Neuronal stem cell (in vitro differentiated cells): ENCODE measurements at regions not wholly inside any gene's neighbourhood (a gene's known extent, or its start where the extent isn't known, plus 50 kb on each side); places are given as distances from the start of the nearest gene placed in this dataset.

Experiments
- DNase-seq: peaks from one replicate; pipeline ENCODE4 v3.0.0-alpha.2; 2013; ENCODE audit warnings: low spot score
- H2AFZ ChIP-seq: one replicate; pipeline ENCODE4 v1.6.1; 2013; ENCODE audit warnings: mild to moderate bottlenecking, low read length, inconsistent platforms
- H2AK5ac ChIP-seq: 2 replicates; pipeline ENCODE4 v1.6.1; 2013; ENCODE audit warnings: low read depth, mild to moderate bottlenecking, inconsistent platforms, low read length, moderate library complexity, mixed read lengths
- H2BK120ac ChIP-seq: 2 replicates; pipeline ENCODE4 v1.6.1; 2013; ENCODE audit warnings: low read depth, mild to moderate bottlenecking, inconsistent platforms, low read length, moderate library complexity, mixed read lengths
- H2BK12ac ChIP-seq: one replicate; pipeline ENCODE4 v1.6.1; 2013; ENCODE audit warnings: low read length, inconsistent platforms
- H2BK15ac ChIP-seq: 2 replicates; pipeline ENCODE4 v1.6.1; 2013; ENCODE audit warnings: mild to moderate bottlenecking, low read length, inconsistent platforms, mixed read lengths
- H2BK5ac ChIP-seq: one replicate; pipeline ENCODE4 v1.6.1; 2013; ENCODE audit warnings: inconsistent platforms, mild to moderate bottlenecking, low read length, moderate library complexity
- H3K14ac ChIP-seq: one replicate; pipeline ENCODE4 v1.6.1; 2013; ENCODE audit warnings: low read length, inconsistent platforms
- H3K18ac ChIP-seq: 2 replicates; pipeline ENCODE4 v1.6.1; 2013; ENCODE audit warnings: low read length, inconsistent platforms
- H3K23ac ChIP-seq: 2 replicates; pipeline ENCODE4 v1.6.1; 2013; ENCODE audit warnings: low read depth, mild to moderate bottlenecking, mixed read lengths, low read length, inconsistent platforms; ENCODE audit not compliant: poor library complexity
- H3K27ac ChIP-seq: replicated peaks from 3 replicates; pipeline ENCODE4 v1.5.1; 2013; ENCODE audit warnings: low read length, inconsistent platforms
- H3K27me3 ChIP-seq, 3 experiments: 2 replicates each; pipeline ENCODE4 v1.6.1; 2013; ENCODE audit warnings: low read length in 3 of 3, mild to moderate bottlenecking in 2 of 3, inconsistent platforms in 1 of 3, low read depth in 1 of 3, mixed read lengths in 1 of 3, moderate library complexity in 1 of 3; ENCODE audit not compliant: control insufficient read depth in 3 of 3, insufficient read depth in 3 of 3
- H3K36me3 ChIP-seq, 2 donors: replicated peaks in 1 of 2; 2 replicates each; pipeline ENCODE4 v1.6.1; 2013; ENCODE audit warnings: low read length in 2 of 2; ENCODE audit not compliant: control insufficient read depth in 2 of 2, insufficient read depth in 2 of 2
- H3K4ac ChIP-seq: 2 replicates; pipeline ENCODE4 v1.6.1; 2013; ENCODE audit warnings: inconsistent platforms, mild to moderate bottlenecking, low read length, moderate library complexity
- H3K4me1 ChIP-seq, 2 donors: 1 replicate in 1 of 2; 2 replicates in 1 of 2; pipeline ENCODE4 v1.6.1; 2013; ENCODE audit warnings: low read length in 2 of 2, low read depth in 1 of 2; ENCODE audit not compliant: control insufficient read depth in 2 of 2, insufficient read depth in 1 of 2
- H3K4me2 ChIP-seq: one replicate; pipeline ENCODE4 v1.6.1; 2013; ENCODE audit warnings: mild to moderate bottlenecking, low read length, inconsistent platforms; ENCODE audit not compliant: insufficient read depth, poor library complexity, severe bottlenecking
- H3K4me3 ChIP-seq, 2 donors: 2 replicates each; pipeline ENCODE4 v1.5.1; 2013; ENCODE audit warnings: low read length in 2 of 2, mild to moderate bottlenecking in 2 of 2, inconsistent platforms in 1 of 2, moderate library complexity in 1 of 2
- H3K79me1 ChIP-seq: one replicate; pipeline ENCODE4 v1.6.1; 2013; ENCODE audit warnings: low read depth, mild to moderate bottlenecking, inconsistent platforms, low read length, moderate library complexity
- H3K9ac ChIP-seq: one replicate; pipeline ENCODE4 v1.6.1; 2013; ENCODE audit warnings: mild to moderate bottlenecking, low read depth, low read length, inconsistent platforms; ENCODE audit not compliant: poor library complexity
- H3K9me3 ChIP-seq, 2 donors: replicated peaks in 1 of 2; 2 replicates each; pipeline versions ENCODE3 to v1.6.1; 2013; ENCODE audit warnings: low read length in 2 of 2, mild to moderate bottlenecking in 2 of 2, inconsistent platforms in 1 of 2, low read depth in 1 of 2, mixed read lengths in 1 of 2, moderate library complexity in 1 of 2; ENCODE audit not compliant: control insufficient read depth in 2 of 2, insufficient read depth in 1 of 2
- H4K8ac ChIP-seq: one replicate; pipeline ENCODE4 v1.6.1; 2013; ENCODE audit warnings: low read depth, mild to moderate bottlenecking, inconsistent platforms, low read length, moderate library complexity
- H4K91ac ChIP-seq: one replicate; pipeline ENCODE4 v1.6.1; 2013; ENCODE audit warnings: low read length, low read depth, mild to moderate bottlenecking, inconsistent platforms; ENCODE audit not compliant: poor library complexity
- WGBS, 2 donors: extraction: QIAGEN DNeasy Blood & Tissue Kit; methylation state at CpG; one replicate each; pipeline ENCODE4 v1.1.7; 2013; ENCODE audit warnings: missing lambda C conversion rate in 2 of 2, mixed read lengths in 1 of 2; ENCODE audit not compliant: insufficient read length in 2 of 2, insufficient replicate concordance in 1 of 2; ENCODE audit errors: extremely low coverage in 2 of 2; 5-methylcytosine and 5-hydroxymethylcytosine counted together

DNA sequence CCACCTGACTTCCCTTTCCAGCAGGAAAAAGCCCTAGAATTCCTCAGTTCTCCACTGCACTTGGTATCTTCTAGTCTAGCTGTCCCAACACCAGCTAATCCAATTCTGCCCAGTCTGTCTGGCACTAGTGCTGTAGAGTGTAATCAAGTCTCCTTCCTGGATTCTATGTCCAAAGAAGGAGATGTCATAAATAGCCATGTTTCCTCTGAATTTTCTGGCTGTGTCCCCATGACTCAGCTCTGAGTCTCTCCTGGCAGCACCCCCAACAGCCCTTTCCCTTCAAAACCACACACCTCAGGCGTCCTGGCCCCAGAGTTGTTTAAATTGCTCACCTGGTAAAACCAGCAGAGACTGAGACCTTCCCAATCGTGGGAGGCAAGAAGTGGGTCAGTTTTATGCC is 197.2 kb downstream of the GRXCR1 start:
- Histone ChIP-seq H3K36me3 (no peaks in the 10 kb centered on the region), H3K4me2 (no peak overlapping the region), H2AK5ac (no peak overlapping the region), H3K27me3 (no peaks in the 10 kb centered on the region), H2AFZ (no peak overlapping the region), H3K9ac (no peak overlapping the region), H4K91ac (no peak overlapping the region), H3K23ac (no peak overlapping the region), H3K4ac (no peak overlapping the region), H3K9me3 (no peaks in the 10 kb centered on the region), H3K18ac (no peak overlapping the region), H2BK12ac (no peak overlapping the region), H2BK120ac (no peak overlapping the region), H3K79me1 (no peaks in the 10 kb centered on the region), H2BK5ac (no peak overlapping the region), H4K8ac (no peak overlapping the region), H2BK15ac (no peak overlapping the region), H3K4me1 (no peaks in the 10 kb centered on the region), H3K4me3 (no peak overlapping the region), H3K27ac (no peak overlapping the region), H3K14ac (no peak overlapping the region)
- no peak for DNase-seq
- no CpG with 5 or more reads among the region's 2 CpGs for WGBS, 2 donors

DNA sequence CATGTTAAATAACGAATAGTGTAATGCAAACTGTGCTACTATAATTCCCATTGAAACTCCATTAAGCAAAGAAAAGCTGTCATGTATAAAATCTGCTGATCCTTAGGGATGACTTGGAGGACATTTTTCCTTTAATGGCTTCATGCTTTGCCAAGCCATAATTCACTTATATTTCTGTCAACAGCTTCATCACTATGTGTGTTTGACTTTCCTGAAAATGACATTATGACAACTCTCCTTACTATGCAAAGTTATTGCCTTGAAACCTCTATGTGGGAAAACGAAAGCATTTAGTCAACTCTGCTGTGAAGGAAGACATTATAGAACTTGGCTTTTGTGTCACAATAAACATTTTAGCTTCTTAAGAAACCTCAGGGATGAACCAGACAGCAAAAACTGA is 210.5 kb downstream of the GRXCR1 start:
- Histone ChIP-seq H3K27ac (no peak overlapping the region), H3K4ac (no peak overlapping the region), H4K8ac (no peak overlapping the region), H3K27me3 (no peaks in the 10 kb centered on the region), H3K4me2 (no peak overlapping the region), H3K79me1 (no peaks in the 10 kb centered on the region), H2AK5ac (no peak overlapping the region), H2BK120ac (no peak overlapping the region), H3K23ac (no peak overlapping the region), H2BK12ac (no peak overlapping the region), H3K4me1 (no peaks in the 10 kb centered on the region), H3K9ac (no peak overlapping the region), H3K36me3 (no peaks in the 10 kb centered on the region), H4K91ac (no peak overlapping the region), H3K4me3 (no peak overlapping the region), H3K14ac (no peak overlapping the region), H2AFZ (no peak overlapping the region), H3K9me3 (no peaks in the 10 kb centered on the region), H2BK15ac (no peak overlapping the region), H2BK5ac (no peak overlapping the region), H3K18ac (no peak overlapping the region)
- no peak for DNase-seq
- no CpG with 5 or more reads among the region's 2 CpGs for WGBS, 2 donors

- Histone ChIP-seq H3K18ac (no peak overlapping the region), H2BK12ac (no peak overlapping the region), H3K14ac (no peak overlapping the region), H3K4me1 (no peaks in the 10 kb centered on the region), H3K4me2 (no peak overlapping the region), H2AK5ac (no peak overlapping the region), H4K91ac (no peak overlapping the region), H3K4ac (no peak overlapping the region), H3K27ac (no peak overlapping the region), H3K23ac (no peak overlapping the region), H2BK5ac (no peak overlapping the region), H2BK15ac (no peak overlapping the region), H3K9ac (no peak overlapping the region), H4K8ac (no peak overlapping the region), H2AFZ (no peak overlapping the region), H3K36me3 (no peaks in the 10 kb centered on the region), H3K9me3 (no peaks in the 10 kb centered on the region), H3K27me3 (no peaks in the 10 kb centered on the region), H3K79me1 (no peaks in the 10 kb centered on the region), H3K4me3 (no peak overlapping the region), H2BK120ac (no peak overlapping the region)
- no peak for DNase-seq
- WGBS, 2 donors = no CpG with 5 or more reads among the region's 1 CpG
Observed at GRCh38 chr4:43112139-43112538, 219.6 kb downstream of the GRXCR1 start.

GRCh38 chr4:43113196-43113595 is 220.7 kb downstream of the GRXCR1 start:
- no peak overlapping the region for H3K4me2 ChIP-seq
- no CpG with 5 or more reads among the region's 3 CpGs for WGBS, 2 donors
- no peaks in the 10 kb centered on the region for H3K36me3 ChIP-seq
- no peak overlapping the region for H2BK15ac ChIP-seq
- no peak overlapping the region for H3K4me3 ChIP-seq
- no peak overlapping the region for H3K4ac ChIP-seq
- no peak overlapping the region for H4K8ac ChIP-seq
- DNase-seq = no peak
- no peak overlapping the region for H3K23ac ChIP-seq
- H3K9ac ChIP-seq = no peak overlapping the region
- H2AK5ac ChIP-seq = no peak overlapping the region
- H3K27me3 ChIP-seq = no peaks in the 10 kb centered on the region
- H2BK120ac ChIP-seq = no peak overlapping the region
- no peak overlapping the region for H2AFZ ChIP-seq
- no peak overlapping the region for H2BK12ac ChIP-seq
- H3K18ac ChIP-seq = no peak overlapping the region
- no peak overlapping the region for H4K91ac ChIP-seq
- no peak overlapping the region for H3K27ac ChIP-seq
- H3K4me1 ChIP-seq = no peaks in the 10 kb centered on the region
- no peak overlapping the region for H3K14ac ChIP-seq
- H3K79me1 ChIP-seq = no peaks in the 10 kb centered on the region
- no peaks in the 10 kb centered on the region for H3K9me3 ChIP-seq
- no peak overlapping the region for H2BK5ac ChIP-seq
